NCI-H1092 (cell line): ENCODE measurements at regions not wholly inside any gene's neighbourhood (a gene's known extent, or its start where the extent isn't known, plus 50 kb on each side); places are given as distances from the start of the nearest gene placed in this dataset.
"Not testable (repeated sequence)": the region's sequence is repeated elsewhere in the genome, so short reads cannot be mapped to it uniquely, and the experiment has no call there.

Experiments used
- DNase-seq: peaks from one replicate; lab custom pipeline; 2025; lab: John Stamatoyannopoulos, UW

DNA sequence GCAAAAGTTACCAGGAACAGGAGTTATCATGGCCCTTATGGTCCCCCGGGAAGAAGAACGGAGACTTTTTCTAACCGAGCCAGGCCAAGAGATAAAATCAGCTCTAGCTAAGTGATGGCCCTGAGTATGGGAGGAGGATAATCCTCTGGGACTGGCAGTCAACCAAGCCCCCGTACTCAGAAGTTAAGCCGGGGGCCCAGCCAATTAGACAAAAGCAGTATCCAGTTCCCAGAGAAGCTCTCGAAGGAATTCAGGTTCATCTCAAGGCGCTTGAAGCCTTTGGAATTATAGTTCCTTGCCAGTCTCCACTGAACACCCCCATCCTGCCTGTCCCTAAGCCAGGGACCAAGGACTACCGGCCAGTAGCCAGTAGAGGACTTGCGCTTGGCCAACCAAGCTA, 365.3 kb upstream of the TCF4 start:
- no peak for DNase-seq

GRCh38 chr18:55951738-55952137, 363.7 kb upstream of the TCF4 start:
- not testable (repeated sequence) for DNase-seq

DNA sequence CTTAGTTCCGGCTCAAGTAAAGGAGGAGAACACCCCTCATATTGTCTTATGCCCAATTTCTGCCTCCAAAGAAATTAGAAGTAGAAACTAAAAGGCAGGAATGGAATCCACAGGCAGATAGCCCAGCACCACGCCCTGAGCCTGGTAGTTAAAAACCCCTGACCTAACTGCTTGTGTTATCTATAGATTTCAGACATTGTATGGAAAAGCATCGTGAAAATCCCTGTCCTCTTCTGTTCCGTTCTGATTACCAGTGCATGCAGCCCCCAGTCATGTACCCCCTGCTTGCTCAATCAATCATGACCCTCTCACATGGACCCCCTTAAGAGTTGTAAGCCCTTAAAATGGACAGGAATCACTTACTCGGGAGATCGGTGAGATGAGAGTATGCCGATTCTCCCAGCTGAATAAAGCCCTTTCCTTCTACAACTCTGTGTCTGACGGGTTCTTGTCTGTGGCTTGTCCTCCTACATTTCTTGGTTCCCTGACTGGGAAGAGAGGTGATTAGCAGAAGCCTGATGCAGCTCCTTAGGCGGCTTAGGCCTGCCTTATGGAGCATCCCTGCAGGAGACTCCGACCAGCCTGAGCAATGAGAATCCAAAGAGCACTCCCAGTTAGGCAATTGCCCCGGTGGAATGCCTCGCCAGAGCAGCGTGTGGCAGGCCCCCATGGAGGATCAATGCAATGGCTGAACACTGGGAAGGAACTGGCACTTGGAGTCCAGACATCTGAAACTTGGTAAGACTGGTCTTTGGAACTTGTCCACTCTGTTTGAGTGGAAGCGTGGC, 362.6 kb upstream of the TCF4 start:
- no peak for DNase-seq

GRCh38 chr18:55934821-55935220, 346.8 kb upstream of the TCF4 start:
- no peak for DNase-seq

DNA sequence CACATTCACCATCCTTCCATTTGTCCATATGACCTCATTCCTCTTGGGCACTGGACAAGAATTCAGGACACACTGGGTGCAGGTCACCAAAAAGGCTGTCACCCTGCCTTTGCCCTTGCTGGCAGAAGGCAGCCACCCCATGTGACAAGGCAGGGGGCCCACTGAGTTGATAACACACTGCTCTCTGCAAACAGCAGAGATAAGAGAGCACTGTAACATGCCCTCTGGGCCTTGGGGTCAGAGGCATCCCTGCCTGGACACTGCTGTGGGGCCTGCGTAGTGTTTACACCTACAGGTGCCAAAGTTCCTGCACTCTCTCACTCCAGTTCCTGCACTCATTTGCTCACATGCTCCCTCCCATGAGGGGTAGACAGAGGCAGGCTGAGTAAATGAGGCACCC, 344.7 kb upstream of the TCF4 start:
- no peak for DNase-seq

- no peak for DNase-seq
Observed at GRCh38 chr18:55927831-55928230, 339.8 kb upstream of the TCF4 start.

- no peak for DNase-seq
Observed at GRCh38 chr18:55925772-55926171, 337.8 kb upstream of the TCF4 start.

GRCh38 chr18:55920063-55920462, 332.1 kb upstream of the TCF4 start:
- DNase-seq = no peak

DNA sequence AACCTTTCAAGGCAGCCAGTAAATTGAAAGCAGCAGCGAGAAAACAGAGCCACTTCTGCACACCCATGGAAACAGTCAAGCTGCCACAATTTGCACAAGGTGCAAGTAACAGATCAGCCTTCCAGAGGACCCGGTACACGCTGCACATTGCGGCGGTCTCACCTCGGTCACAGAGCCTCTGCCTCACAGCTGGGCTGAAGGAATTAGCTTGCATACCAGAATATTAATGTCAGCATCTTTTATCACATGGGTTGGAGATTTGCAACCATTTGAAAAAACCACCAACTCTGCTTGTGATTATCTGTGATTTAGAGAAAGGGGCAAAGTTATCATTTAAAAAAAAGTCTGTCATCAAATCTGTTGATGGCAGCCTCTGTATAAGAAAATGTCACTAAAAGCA, 330.5 kb upstream of the TCF4 start:
- DNase-seq = no peak

DNA sequence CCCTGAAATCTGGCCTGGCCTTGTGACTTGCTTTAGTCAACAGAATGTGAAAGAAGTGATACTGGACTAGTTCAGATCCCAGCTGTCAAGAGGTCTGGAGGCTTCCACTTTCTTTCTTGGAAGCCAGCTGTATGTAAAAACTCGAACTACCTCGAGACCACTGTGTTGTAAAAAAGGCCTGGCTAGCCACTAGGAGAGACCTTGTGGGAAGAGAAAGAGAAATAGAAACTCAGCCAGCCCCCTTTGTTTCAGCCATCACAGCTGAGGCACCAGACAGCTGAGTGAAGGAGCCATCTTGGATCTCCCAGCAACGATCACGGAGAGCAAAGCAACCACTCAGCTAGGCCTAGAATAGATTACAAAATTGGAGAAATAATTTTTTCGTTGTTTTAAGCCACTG, 324.9 kb upstream of the TCF4 start:
- DNase-seq = no peak

DNA sequence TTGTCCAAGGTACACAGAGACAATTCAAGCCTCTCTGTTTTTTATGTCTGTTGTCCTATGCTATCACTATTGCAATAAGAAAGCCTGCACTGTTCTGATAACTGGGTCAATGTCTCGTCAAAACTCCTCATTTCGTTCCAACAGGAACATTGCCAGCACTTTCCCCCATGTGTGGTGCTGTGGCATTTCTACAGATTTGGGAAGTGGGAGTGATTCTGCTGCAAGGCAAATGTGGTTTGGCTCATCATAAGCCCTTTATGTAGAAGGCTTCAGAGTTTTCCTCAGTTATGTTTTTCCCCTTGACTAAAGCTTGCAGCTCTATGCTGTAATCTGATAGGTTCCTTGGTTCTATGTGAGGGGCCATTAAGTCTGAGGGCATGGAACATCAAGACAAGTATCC, 324.1 kb upstream of the TCF4 start:
- no peak for DNase-seq

- no peak for DNase-seq
Observed at GRCh38 chr18:55910296-55910695, 322.3 kb upstream of the TCF4 start.

- no peak for DNase-seq
Observed at GRCh38 chr18:55908901-55909366, 320.9 kb upstream of the TCF4 start.

DNA sequence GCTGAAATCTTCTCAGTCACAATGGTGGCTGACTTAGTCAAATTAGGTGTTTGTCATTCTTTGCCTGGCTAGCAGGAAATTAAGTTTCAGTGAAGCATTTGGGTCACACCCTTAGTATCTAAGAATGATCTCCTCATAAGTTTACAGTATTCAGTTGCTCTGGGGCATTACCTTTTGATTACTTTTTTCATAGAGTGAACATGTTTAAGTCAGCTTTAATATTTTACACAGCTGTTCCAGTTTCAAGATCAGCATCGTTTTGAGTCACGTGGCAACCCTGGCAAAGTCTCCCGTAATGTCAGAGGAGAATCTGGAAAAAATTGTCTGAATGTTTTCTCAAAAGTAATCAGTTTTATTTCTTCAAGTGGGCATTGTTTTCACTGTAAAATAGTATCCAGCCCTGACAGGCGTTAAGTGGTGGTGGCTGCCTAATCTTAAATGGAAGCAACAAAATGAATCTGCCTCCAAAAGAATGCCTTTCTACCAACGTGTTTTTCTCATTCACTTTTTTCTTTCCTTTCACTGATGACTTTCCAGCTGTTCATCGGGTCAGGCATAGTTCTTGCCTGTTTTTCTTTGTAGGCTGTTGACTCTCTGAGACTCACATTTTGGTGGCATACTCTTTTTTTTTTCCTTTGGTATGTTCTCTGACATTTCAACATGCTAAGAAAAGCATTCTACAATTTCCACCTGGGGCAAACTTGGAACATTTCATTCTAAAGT, 319.6 kb upstream of the TCF4 start:
- DNase-seq = no peak

DNA sequence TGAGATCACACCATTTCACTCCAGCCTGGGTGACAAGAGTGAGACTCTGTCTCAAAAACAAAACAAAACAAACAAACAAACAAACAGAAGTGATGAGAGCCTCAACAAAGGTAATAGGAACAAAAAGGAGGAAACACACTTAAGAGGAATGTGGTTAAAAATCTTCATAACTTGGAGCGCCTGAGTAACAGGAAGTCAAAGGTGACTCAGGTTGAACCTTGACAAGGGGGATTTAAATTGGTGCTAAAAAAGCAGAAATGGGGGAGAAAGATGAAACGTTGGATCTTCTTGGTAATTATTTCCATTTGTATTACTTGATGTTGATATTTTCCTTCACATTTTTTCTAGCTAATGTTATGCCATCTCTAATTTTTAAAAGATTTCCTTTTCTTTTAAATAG, 318.5 kb upstream of the TCF4 start:
- DNase-seq = no peak

GRCh38 chr18:55903911-55904310, 315.9 kb upstream of the TCF4 start:
- no peak for DNase-seq

DNA sequence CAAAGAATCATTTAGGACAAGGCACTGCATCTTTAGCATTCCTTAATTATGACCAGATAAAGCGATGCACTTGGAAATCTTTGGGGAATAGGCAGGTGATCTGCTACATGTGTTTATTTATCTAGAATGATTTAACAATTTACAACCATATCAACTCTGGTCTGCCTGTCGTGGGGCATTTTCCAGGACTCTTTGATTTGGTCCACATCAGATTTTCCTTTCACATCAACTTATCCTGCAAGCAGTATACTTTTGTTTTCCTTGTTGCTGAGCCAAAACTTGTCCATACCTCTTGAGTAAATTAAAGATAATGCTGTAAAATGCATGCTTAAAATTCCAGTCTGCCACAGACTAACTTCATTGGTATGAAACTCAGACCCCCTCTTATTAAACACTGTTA, 312.4 kb upstream of the TCF4 start:
- DNase-seq = no peak

DNA sequence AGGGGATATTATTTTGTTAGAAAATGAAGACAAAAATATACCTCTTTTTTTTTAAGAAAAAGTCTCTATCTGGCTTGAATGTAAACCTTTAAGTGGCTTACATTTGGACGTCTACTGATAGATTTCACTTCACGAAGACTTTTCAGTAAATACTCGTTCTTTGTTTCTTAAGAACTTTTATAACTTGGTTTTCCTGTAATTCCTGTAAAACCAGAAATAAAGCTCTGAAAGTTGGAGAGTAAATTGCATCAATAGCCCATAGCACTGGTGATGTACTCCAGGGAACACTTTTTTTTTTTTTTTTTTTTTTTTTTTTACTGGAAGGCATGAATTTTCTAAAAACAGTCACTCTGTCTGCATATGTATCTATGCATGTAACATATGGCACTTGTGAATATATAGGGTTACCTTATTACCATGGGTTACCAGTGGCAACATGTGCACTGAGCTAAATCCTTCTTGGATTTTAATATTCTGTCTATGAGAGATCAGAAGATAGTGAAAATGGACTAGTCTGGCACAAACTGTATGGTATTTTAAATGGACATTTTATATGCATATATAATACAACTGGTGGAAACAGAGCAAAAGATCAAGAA, 309.2 kb upstream of the TCF4 start:
- DNase-seq = no peak

GRCh38 chr18:55893948-55894347, 306.0 kb upstream of the TCF4 start:
- no peak for DNase-seq

DNA sequence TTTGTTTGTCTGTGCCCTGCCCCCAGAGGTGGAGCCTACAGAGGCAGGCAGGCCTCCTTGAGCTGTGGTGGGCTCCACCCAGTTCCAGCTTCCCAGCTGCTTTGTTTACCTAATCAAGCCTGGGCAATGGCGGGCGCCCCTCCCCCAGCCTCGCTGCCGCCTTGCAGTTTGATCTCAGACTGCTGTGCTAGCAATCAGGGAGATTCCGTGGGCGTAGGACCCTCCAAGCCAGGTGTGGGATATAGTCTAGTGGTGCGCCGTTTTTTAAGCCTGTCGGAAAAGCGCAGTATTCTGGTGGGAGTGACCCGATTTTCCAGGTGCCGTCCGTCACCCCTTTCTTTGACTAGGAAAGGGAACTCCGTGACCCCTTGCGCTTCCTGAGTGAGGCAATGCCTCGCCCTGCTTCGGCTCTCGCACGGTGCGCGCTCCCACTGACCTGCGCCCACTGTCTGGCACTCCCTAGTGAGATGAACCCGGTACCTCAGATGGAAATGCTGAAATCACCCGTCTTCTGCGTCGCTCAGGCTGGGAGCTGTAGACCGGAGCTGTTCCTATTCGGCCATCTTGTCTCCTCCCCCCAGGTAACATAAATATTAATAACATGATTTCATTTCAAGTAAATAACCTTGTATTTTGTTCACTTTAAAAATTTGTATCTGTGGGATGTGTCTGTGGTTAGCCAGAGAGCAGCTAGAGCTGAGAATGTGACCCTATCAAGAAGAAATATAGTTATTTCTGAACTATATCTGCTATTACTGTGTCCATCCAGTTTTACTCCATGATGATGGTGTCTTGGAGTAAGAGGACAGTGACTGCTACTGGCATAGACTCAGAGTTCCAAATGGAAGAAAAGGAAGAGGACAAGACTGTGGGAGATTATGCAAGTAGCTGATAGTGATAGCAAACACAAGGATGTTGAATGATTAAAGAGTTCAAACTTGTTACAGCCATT, 305.1 kb upstream of the TCF4 start:
- DNase-seq = not testable (repeated sequence)

- DNase-seq = no peak
Observed at GRCh38 chr18:55886886-55887285, 298.9 kb upstream of the TCF4 start.

- no peak for DNase-seq
Observed at GRCh38 chr18:55884498-55884897, 296.5 kb upstream of the TCF4 start.
